NCI-H1417 treated with DMSO at 0.1 percent for 48 hours (cell line): ENCODE measurements at regions not wholly inside any gene's neighbourhood (a gene's known extent, or its start where the extent isn't known, plus 50 kb on each side); places are given as distances from the start of the nearest gene placed in this dataset.
"Not testable (repeated sequence)": the region's sequence is repeated elsewhere in the genome, so short reads cannot be mapped to it uniquely, and the experiment has no call there.

Experiments
- DNase-seq: peaks from one replicate; lab custom pipeline; 2025; lab: John Stamatoyannopoulos, UW

- no peak for DNase-seq
Measured at GRCh38 chr11:39462506-39462905, 1996.9 kb downstream of the LRRC4C start.

DNA sequence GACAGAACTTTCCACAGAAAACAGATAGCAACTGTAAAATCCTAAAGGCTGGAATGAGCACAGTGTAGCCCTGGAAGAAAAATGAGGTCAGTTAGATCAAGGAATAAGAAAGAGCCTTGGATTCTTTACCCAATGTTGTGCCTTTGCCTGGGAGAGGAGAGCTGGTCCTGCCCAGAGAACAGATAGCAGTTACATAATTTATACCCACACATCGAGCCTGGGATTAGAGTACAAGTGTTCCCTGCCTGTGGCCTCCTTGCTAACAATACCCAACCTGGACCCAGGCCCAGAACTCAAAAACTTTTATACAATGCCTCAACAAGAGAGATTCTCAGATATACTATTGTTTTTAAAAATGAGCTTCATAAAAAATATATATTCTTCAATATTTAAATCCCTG lies 1998.4 kb downstream of the LRRC4C start:
- no peak for DNase-seq

DNA sequence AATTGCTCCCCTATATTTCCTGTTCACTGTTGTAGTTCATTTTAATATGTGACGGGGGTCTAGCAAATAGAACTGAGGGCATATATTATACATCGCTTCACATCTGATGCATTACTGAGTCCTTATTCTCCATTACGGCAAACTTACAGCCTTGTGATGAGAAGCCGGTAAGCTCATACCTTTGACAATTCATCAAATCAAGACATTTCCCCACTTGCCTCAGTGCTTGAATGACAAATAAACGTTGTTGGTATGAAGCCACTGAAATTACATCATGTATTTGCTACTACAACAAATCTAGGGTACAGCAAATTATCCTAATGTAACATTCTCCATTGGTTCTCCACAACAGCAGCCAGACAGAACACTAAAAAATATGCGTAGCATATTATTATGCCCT lies 1999.8 kb downstream of the LRRC4C start:
- no peak for DNase-seq

DNA sequence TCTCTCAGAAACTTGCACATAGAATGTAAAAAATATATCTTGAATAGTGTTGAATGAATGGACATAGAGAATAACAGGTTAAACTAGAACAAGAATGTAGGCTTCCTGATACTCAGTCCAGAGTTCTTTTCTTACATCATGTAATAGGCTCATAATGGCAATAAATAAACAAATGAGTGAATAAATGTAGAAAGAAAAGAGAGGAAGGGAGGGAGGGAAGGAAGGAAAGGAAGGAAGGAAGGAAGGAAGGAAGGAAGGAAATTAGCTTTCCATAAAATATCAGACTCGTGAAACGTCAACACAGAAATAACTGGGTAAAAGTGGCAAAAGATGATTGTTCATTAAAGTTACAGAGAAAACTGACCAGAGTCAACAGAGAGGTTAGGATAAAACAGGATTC lies 2001.0 kb downstream of the LRRC4C start:
- no peak for DNase-seq

- DNase-seq = no peak
Measured at GRCh38 chr11:39443424-39444022, 2015.9 kb downstream of the LRRC4C start.

- no peak for DNase-seq
Measured at GRCh38 chr11:39442177-39442576, 2017.3 kb downstream of the LRRC4C start.

DNA sequence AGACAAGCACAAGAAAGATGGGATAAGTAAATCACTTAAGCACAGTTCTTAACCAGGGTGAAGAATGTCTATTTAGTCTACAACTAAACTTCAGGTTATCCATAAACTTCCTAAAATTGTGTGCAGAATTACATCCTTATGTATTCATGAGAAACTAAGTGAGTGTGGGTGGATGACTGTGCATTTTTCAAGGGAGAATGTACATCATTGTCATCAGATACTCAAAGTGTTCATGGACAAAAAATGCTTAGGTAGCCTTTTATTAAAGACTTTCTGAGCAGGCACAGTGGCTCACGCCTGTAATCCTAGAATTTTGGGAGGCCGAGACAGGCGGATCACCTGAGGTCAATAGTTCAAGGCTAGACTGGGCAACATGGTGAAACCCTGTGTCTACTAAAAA lies 2023.8 kb downstream of the LRRC4C start:
- no peak for DNase-seq

- DNase-seq = no peak
Measured at GRCh38 chr11:39434466-39434865, 2025.0 kb downstream of the LRRC4C start.

DNA sequence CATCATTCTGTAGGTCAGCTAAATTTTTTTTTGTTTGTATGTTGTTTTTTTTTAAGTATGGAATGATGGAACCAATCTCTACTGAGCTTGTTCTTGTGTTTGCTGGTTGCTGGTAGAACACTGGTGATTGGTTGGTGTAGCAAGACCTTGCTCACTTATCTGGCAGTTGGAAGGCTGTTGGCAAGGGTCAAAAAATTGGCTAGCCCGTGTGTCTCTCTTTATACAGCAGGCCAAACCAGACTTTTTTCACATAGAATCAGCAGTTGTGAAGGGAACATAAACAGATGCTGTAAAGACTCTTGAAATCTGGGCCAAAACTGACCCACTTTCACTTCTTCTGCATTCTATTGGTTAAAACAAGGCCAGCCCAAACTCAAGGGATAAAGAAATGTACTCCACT lies 2026.5 kb downstream of the LRRC4C start:
- DNase-seq = no peak

- DNase-seq = no peak
Measured at GRCh38 chr11:39425226-39425625, 2034.2 kb downstream of the LRRC4C start.

- DNase-seq = no peak
Measured at GRCh38 chr11:39412117-39412516, 2047.3 kb downstream of the LRRC4C start.

GRCh38 chr11:39385911-39386310 lies 2073.5 kb downstream of the LRRC4C start:
- no peak for DNase-seq

DNA sequence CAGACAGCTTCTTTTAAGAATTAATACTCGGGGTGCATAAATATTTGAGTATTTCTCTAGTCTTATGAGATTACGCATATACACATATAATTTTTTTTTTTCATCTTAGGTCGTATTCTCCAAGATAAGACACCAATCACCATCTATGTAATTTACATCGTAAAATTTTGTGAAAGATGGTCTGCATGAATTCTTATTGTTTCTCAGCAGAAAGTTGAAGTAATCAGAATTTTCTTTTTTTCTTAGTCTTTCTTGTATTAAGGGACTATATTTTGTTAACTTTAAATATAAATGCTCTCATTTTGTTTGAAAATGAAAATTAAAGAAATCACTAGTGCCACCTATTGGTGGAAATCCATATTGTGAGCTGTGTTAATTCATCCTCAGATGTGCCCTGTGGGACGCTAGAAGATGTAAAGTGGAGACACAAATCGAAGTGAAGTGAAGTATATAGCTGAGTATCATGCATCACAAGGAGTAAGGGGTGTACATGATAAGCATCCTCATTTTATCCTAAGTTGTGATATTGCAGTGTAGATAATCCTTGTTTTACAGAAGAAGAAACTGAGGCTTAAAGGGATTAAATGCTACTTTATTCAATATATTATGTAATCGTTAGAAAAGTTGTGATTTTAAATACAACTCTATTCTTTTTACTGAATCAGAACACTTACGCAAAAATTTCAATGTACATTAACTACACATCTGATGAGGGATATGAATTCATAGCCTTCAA lies 2084.3 kb downstream of the LRRC4C start:
- no peak for DNase-seq

DNA sequence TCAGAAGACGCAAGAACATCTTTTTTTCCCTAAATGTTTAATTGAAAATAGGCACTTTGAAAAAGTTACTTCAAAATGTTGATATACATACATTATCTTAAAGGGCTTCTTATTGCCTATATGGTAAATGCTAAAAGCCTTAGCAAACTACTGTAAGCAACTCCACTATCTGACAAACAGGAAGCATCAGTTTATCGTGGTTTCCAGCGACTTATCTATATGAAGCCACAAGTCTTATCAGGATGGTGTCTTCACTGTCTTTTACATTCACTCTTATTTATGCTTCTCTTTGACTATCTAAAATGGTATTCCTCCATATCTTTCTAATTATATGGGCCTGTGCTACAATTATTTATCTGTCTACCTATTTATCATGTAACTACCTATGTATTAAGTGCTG lies 2091.9 kb downstream of the LRRC4C start:
- no peak for DNase-seq

- no peak for DNase-seq
Measured at GRCh38 chr11:39365809-39366436, 2093.5 kb downstream of the LRRC4C start.

DNA sequence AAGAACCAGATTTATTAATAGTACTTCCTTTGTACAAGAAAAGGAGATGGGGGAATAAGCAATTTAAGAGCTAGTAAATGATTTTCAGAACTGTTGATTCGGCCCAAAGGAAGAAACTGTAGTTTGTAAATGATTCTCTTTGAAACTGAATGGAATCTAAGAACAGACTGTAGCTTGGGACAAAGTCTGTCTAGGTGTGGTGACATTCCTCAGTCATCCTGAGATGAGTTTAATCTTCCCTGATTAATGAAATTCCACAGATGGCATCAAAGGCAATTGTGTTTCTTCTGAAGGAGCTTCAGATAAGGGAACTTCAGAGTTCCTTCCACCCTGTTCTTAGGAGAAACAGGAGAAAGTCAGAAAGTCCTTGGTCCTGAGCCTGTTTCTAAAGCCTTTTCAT lies 2095.9 kb downstream of the LRRC4C start:
- no peak for DNase-seq

- DNase-seq = no peak
Measured at GRCh38 chr11:39361557-39361956, 2097.9 kb downstream of the LRRC4C start.

DNA sequence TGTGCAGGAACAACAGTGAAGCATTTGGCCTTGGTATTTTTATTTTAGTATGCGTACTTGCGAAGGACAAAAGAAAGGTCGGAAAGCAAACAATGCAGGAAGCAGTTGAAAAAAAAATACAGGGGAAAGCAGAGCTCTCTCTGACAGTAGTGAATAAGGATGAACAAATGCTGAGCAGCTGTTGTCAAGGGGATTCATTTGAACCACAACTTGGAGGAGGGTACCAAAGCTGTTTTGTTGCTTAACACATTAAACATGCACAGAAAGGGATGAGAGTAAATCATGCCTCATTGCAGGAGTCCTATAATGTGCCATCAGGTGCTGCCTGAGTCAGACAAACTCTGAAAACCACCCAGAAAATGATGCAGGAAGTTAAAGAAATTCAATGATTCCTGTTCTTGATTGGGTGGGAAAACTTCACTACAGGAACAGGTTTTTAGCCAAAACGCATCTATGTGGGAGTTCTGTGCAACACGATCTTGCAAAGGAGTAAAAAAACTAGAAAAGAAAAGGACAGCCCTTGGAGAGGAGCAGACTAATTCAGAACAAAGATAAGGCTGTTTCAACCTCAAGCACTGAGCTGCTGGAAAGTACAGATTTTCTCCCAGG lies 2113.5 kb downstream of the LRRC4C start:
- no peak for DNase-seq

- no peak for DNase-seq
Measured at GRCh38 chr11:39341461-39341860, 2118.0 kb downstream of the LRRC4C start.

- DNase-seq = not testable (repeated sequence)
Measured at GRCh38 chr11:39333006-39333405, 2126.4 kb downstream of the LRRC4C start.

DNA sequence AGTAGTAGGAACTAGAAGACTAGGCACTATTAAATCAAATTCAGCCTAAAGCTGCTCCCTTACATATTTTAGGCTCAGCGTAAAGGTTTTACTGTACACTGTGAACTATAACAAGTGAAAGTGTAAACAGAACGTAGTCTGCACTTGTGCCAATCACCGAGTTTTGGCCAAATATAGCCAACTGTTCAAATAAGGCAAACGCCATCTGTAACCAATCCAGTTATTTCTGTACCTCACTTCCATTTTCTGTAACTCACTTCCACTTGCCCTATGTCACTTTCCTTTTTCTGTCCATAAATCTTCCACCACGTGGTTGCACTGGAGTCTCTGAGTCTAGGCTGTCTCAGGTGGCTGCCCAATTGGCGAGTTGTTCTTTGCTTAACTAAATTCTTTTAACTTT lies 2132.2 kb downstream of the LRRC4C start:
- DNase-seq = no peak

DNA sequence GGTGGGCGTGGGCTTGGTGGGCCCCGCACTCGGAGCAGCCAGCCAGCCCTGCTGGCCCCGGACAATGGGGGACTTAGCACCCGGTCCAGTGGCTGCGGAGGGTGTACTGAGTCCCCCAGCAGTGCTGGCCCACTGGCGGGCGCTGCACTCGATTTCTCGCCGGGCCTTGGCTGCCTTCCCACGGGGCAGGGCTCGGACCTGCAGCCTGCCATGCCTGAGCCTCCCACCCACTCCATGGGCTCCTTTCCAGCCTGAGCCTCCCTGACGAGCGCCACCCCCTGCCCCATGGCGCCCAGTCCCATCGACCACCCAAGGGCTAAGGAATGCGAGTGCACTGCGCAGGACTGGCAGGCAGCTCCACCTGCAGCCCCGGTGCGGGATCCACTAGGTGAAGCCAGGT lies 2147.6 kb downstream of the LRRC4C start:
- not testable (repeated sequence) for DNase-seq

DNA sequence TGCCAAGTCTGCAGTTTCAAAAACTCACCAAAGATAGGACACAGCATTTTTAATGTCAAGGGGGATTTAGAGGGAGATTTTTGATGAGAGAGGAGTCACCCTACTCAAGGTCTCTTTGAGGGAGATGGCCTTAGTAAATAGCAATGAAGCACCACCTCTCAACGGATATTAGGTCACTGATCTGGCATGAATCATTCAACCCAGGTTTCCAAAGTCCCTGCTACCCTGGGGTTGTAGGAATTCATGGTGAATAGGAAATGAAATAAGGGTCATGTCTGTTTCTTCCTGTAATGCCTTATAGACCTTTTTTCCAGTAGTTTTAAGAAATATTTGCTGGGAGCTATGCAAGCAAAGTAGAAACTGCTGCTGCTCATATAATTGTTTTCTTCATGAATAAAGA lies 2154.9 kb downstream of the LRRC4C start:
- DNase-seq = no peak
